Uterus (tissue), 3 donors: ENCODE measurements at regions not wholly inside any gene's neighbourhood (a gene's known extent, or its start where the extent isn't known, plus 50 kb on each side); places are given as distances from the start of the nearest gene placed in this dataset.

Experiments
- DNase-seq, 2 donors: peaks; one replicate each; pipeline ENCODE4 v3.0.0-alpha.2; 2019 to 2020
- H3K27ac ChIP-seq, 2 donors: fragments of 200-600 bp; sonication (generic); 1 replicate in 1 of 2; 2 replicates in 1 of 2; pipeline ENCODE4 v1.5.1; 2016 to 2018
- H3K27me3 ChIP-seq, 2 donors: fragments of 200-600 bp; sonication (generic); one replicate each; pipeline ENCODE4 v1.5.1; 2018 to 2019; ENCODE audit warnings: control low read depth in 1 of 2
- H3K36me3 ChIP-seq, 2 donors: fragments of 200-600 bp; sonication (generic); one replicate each; pipeline ENCODE4 v1.5.1; 2019; ENCODE audit warnings: control low read depth in 1 of 2
- H3K4me1 ChIP-seq, 2 donors: fragments of 200-600 bp; sonication (generic); one replicate each; pipeline ENCODE4 v1.5.1; 2018 to 2019; ENCODE audit warnings: control low read depth in 1 of 2
- H3K4me3 ChIP-seq, 2 donors: fragments of 200-600 bp; sonication (generic); 1 replicate in 1 of 2; 2 replicates in 1 of 2; pipeline ENCODE4 v1.5.1; 2018 to 2019; ENCODE audit warnings: mild to moderate bottlenecking in 1 of 2
- H3K9me3 ChIP-seq, 2 donors: fragments of 200-600 bp; sonication (generic); one replicate each; pipeline ENCODE4 v1.5.1; 2019; ENCODE audit warnings: control low read depth in 1 of 2
- CTCF ChIP-seq, 4 experiments: fragments of 200-600 bp in 2 of 4; fragments of 450-650 bp in 2 of 4; sonication (generic) in 2 of 4; IDR thresholded peaks; one replicate each; pipeline ENCODE4 v1.5.1; 2016 to 2019; ENCODE audit warnings: antibody characterized with exemption in 4 of 4, mild to moderate bottlenecking in 2 of 4, moderate library complexity in 1 of 4
- POLR2A ChIP-seq, 2 donors: fragments of 450-650 bp; IDR thresholded peaks; one replicate each; pipeline ENCODE4 v1.6.1; 2016; ENCODE audit warnings: antibody characterized with exemption in 2 of 2, mild to moderate bottlenecking in 1 of 2, moderate library complexity in 1 of 2
- intact Hi-C: fragments of 100-400 bp; cut with DNase I; formaldehyde crosslinking; loops from one replicate; pipeline ENCODE4 v1.15.1; 2023; ENCODE audit warnings: low total_unique reads
- donor health status: DM: yes; HTN: yes; CAD: no.

GRCh38 chr1:244315996-244316395, 135.7 kb downstream of the ADSS2 start:
- DNase-seq = no peak
- H3K4me3 ChIP-seq = no peak overlapping the region
- no peak for TF ChIP-seq POLR2A (IDR thresholded peaks at IDR 0.05)
- TF ChIP-seq CTCF (IDR thresholded peaks at IDR 0.05) = no peak
- H3K4me1 ChIP-seq = no peaks in the 10 kb centered on the region
- no peaks in the 10 kb centered on the region for H3K9me3 ChIP-seq
- H3K36me3 ChIP-seq = no peaks in the 10 kb centered on the region
- H3K27ac ChIP-seq = no peak overlapping the region
- H3K27me3 ChIP-seq = no peaks in the 10 kb centered on the region
- intact Hi-C loops = no loop called here

- Histone ChIP-seq H3K4me1 (no peaks in the 10 kb centered on the region), H3K36me3 (no peaks in the 10 kb centered on the region), H3K9me3 (no peaks in the 10 kb centered on the region), H3K27ac (no peak overlapping the region), H3K27me3 (no peaks in the 10 kb centered on the region), H3K4me3 (no peak overlapping the region)
- no peak for TF ChIP-seq POLR2A (IDR thresholded peaks at IDR 0.05)
- no peak for TF ChIP-seq CTCF (IDR thresholded peaks at IDR 0.05)
- intact Hi-C loops = no loop called here
- no peak for DNase-seq
These were observed 135.3 kb downstream of the ADSS2 start for GRCh38 chr1:244316407-244316806.

GRCh38 chr1:244316986-244317655, 134.6 kb downstream of the ADSS2 start:
- TF ChIP-seq POLR2A (IDR thresholded peaks at IDR 0.05) = no peak
- no peak for TF ChIP-seq CTCF (IDR thresholded peaks at IDR 0.05)
- H3K27me3 ChIP-seq = no peaks in the 10 kb centered on the region
- no peaks in the 10 kb centered on the region for H3K9me3 ChIP-seq
- no peak for DNase-seq
- no peaks in the 10 kb centered on the region for H3K4me1 ChIP-seq
- no peak overlapping the region for H3K4me3 ChIP-seq
- no peaks in the 10 kb centered on the region for H3K36me3 ChIP-seq
- no peak overlapping the region for H3K27ac ChIP-seq
- intact Hi-C loops = no loop called here

- H3K27me3 ChIP-seq = no peaks in the 10 kb centered on the region
- intact Hi-C loops = no loop called here
- DNase-seq = no peak
- no peak overlapping the region for H3K4me3 ChIP-seq
- H3K9me3 ChIP-seq = no peaks in the 10 kb centered on the region
- H3K36me3 ChIP-seq = no peaks in the 10 kb centered on the region
- H3K4me1 ChIP-seq = no peaks in the 10 kb centered on the region
- no peak overlapping the region for H3K27ac ChIP-seq
- no peak for TF ChIP-seq CTCF (IDR thresholded peaks at IDR 0.05)
- no peak for TF ChIP-seq POLR2A (IDR thresholded peaks at IDR 0.05)
These were observed 133.6 kb downstream of the ADSS2 start for GRCh38 chr1:244318078-244318477.

GRCh38 chr1:244318512-244318911, 133.2 kb downstream of the ADSS2 start:
- Histone ChIP-seq H3K36me3 (no peaks in the 10 kb centered on the region), H3K4me3 (no peak overlapping the region), H3K27me3 (no peaks in the 10 kb centered on the region), H3K27ac (no peak overlapping the region), H3K4me1 (no peaks in the 10 kb centered on the region), H3K9me3 (no peaks in the 10 kb centered on the region)
- DNase-seq = no peak
- TF ChIP-seq CTCF (IDR thresholded peaks at IDR 0.05) (no peak), POLR2A (IDR thresholded peaks at IDR 0.05) (no peak)
- intact Hi-C loops = no loop called here
